GM12872 (cell line): ENCODE measurements at regions not wholly inside any gene's neighbourhood (a gene's known extent, or its start where the extent isn't known, plus 50 kb on each side); places are given as distances from the start of the nearest gene placed in this dataset.

Experiments used
- TF ChIP-seq, protein P1 (sequence below): IDR thresholded peaks from 3 replicates; pipeline ENCODE4 v1.5.1; 2011; ENCODE audit warnings: low read depth, mild to moderate bottlenecking, low read length, moderate library complexity; ENCODE audit not compliant: insufficient read depth

- TF ChIP-seq, protein P1, sequence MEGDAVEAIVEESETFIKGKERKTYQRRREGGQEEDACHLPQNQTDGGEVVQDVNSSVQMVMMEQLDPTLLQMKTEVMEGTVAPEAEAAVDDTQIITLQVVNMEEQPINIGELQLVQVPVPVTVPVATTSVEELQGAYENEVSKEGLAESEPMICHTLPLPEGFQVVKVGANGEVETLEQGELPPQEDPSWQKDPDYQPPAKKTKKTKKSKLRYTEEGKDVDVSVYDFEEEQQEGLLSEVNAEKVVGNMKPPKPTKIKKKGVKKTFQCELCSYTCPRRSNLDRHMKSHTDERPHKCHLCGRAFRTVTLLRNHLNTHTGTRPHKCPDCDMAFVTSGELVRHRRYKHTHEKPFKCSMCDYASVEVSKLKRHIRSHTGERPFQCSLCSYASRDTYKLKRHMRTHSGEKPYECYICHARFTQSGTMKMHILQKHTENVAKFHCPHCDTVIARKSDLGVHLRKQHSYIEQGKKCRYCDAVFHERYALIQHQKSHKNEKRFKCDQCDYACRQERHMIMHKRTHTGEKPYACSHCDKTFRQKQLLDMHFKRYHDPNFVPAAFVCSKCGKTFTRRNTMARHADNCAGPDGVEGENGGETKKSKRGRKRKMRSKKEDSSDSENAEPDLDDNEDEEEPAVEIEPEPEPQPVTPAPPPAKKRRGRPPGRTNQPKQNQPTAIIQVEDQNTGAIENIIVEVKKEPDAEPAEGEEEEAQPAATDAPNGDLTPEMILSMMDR: no peak
These were observed 112.4 kb upstream of the IRX3 start for GRCh38 chr16:54398986-54399385.

- TF ChIP-seq, protein P1: no peak
These were observed 111.3 kb upstream of the IRX3 start for GRCh38 chr16:54397838-54398237.

- TF ChIP-seq, protein P1: no peak
These were observed 110.7 kb upstream of the IRX3 start for GRCh38 chr16:54397190-54397835.

DNA sequence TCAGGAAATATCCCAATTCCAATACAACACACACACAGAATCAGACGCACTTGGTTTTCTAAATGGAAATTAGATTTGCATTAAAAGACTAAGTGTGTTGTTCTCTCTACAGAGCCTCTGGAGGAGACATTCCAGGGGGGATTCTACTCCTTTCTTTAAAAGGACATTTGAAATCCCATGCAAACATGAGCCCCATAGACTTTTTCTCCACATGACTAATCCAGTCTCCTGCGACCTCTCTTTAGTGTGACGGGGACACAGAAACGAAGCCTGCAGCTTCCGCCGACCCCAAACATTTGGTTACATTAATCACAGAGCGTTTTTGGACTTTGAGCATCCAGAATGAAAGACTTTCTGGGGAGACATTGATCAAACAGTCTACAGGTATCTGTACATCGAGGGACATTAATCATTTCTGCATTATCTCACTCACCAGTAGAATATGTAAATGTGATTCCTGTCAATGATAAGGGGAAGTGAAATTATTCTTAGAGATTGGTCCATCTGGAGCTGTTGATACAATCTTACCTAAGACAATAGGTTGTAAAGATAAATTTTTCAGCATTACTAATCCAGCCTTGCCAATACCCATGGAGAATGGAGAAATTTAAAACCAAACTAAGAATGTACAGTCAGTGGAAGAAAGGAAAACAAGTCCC is 103.4 kb upstream of the IRX3 start:
- TF ChIP-seq, protein P1: no peak

DNA sequence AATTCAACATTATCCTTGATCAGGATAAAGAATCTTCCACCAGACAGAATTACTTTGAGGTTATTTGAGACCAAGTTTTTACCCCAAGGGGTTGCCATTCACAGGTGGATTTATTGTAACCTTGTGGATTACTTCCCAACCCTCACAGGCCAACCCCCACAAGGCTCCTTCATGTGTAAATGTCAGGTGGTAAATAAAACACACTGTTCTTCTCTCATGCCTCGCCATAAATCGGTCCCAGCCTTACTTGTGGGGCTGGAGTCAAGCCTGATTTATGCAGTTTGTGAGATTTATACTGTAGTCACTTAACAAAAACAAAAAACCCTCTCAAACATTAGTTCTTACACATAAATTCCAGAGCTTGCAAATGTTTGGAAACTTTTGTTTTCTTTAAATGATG is 98.6 kb upstream of the IRX3 start:
- TF ChIP-seq, protein P1: no peak

- TF ChIP-seq, protein P1: no peak
These were observed 95.2 kb upstream of the IRX3 start for GRCh38 chr16:54381601-54382313.

DNA sequence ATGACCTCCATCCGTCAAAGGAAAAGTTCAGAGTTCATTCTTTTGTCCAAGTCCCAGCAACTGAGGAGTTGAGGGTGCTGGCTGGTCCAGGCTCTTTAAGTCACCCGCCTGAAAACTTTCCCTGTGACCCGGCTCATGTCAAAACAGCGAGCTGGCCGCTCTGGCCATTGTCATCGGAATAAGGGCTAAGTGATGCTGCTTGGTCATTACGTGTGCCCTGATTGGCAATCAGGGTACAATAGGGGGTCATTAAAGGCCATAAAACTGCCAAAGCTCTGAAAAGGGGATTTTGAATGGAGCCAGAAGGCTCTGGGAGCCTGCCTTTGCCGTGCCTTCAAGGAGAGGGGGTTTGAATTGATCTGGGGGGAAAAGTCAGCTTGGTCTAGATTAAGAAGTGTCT is 88.5 kb upstream of the IRX3 start:
- TF ChIP-seq, protein P1: no peak
